ENCODE measurements at regions not wholly inside any gene's neighbourhood (a gene's known extent, or its start where the extent isn't known, plus 50 kb on each side); places are given as distances from the start of the nearest gene placed in this dataset.
"Not testable (repeated sequence)": the region's sequence is repeated elsewhere in the genome, so short reads cannot be mapped to it uniquely, and the experiment has no call there.

DNA sequence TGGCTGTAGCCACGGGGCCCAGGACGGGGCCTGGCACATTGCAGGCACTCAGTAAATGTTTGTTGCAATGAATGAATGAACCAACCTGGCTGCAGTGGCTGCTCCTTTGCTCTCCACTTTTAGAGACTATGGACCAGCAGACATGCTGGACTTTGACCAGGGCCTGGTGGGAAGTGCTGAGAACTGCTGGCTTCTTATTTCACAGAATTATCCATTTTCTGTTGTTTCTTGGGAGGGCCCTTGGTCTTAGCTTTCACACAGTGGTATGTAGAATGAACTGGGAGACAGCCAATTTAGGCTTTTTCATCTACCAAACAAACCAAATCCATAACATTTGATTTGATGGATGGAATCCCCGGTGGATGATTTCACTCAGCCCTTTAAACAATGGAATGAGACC is 78.0 kb upstream of the LHFPL2 start:
- ChIA-PET CTCF (no interaction called here), POLR2A (no interaction called here)

DNA sequence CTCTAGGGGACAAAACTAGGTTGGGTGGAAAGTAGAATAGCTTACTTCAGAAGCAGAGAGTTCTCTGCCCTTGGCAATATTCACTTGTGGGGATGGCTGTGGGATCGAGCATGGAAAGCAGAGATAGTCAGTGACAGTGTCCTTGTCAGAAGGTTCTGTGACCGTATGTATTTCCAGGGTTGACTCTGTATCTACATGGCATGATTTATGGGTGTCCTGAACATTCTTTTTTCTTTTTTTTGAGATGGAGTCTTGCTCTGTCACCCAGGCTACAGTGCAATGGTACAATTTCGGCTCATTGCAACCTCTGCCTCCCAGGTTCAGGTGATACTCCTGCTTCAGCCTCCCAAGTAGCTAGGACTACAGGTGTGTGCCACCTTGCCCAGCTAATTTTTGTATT is 77.4 kb upstream of the LHFPL2 start:
- POLR2A ChIA-PET, result no interaction called here
- CTCF ChIA-PET, result no interaction called here

DNA sequence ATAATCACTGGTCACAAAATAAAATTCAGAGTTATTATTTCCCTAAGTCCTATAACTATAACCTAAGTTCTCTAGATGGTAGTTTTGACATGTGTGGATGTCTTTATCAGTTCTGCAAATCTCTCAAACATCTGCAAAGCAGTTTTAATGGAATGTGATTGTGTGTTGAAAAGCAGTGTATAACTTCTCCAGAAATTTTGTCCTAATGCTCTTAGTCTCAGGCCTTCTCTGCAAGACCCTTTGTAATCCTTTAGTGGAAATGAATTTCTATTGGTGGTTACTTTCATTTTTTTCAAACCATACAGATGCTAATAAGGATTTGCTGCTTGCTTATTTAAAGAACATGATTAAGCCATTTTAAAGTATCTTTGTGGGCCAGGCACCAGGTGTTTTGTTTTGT is 75.5 kb upstream of the LHFPL2 start:
- CTCF ChIA-PET, result no interaction called here
- POLR2A ChIA-PET, result no interaction called here

DNA sequence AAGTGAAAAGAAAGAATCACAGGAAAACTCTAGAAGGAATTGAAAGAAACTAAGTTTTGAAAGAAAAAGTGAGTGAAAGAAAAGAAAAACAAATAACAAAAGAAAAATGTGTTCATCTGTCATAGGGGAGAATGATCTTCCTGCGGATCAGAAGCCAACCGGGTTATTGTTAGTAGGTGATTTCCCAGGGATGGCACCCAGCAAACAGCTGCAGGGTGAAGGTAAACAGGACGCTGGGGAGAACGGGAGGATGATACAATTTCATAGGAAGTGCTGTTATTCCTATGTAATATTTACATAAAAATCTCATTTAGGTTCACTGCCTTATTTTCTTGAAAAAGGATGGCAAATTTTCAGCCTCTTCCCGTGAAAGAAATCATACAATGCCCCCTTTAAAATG is 72.4 kb upstream of the LHFPL2 start:
- ChIA-PET CTCF (no interaction called here), POLR2A (no interaction called here)

DNA sequence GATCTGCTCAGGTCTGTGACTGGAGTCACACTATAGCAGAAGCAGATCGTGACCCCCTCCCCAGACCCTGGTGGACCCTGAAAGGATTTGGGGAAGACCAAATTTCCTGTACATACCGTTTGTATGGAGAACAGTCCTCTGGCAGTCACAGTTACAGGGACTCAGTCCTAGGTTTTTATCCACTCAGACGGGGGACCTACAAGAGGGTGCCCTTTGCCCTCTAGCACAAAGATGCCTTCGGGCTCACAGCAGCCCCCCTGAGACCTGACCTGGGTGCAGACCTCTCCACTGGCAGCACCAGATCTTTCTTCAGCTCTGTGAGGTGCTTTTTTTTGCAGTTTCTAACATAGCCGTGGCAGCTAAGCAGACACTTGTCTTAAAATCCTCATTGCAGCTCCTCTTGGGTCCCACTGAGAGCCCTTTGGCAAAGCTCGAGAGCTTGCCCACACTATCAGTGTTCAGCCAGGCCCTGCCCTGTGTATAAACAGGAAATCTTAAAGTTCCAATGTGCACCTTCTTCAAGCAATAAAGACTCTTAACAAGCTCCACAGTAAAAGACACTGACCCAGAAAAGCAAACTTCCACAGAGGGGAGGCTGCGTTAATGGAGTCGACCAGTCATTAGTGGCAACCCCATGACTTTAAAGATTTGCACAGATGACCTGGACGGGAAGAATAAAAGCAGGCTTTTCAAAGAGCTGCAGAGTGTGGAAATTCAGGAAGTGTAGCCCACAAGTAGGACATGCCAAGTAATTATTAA is 71.8 kb upstream of the LHFPL2 start:
- CTCF ChIA-PET, result no interaction called here
- POLR2A ChIA-PET, result no interaction called here

- ChIA-PET POLR2A (no interaction called here), CTCF (interaction anchor here (0.7 kb wide), 1 partner anchor 29 kb away, joined by 5 read pairs; no protein-coding TSS in a partner anchor)
These were observed 71.1 kb upstream of the LHFPL2 start for GRCh38 chr5:78719504-78720219.

GRCh38 chr5:78718824-78719223 is 70.3 kb upstream of the LHFPL2 start:
- CTCF ChIA-PET, result no interaction called here

GRCh38 chr5:78717674-78718584 is 69.4 kb upstream of the LHFPL2 start:
- ChIA-PET CTCF (no interaction called here), POLR2A (no interaction called here)

More at GRCh38 chr5:78718824-78719223, 70.3 kb upstream of the LHFPL2 start:
- POLR2A ChIA-PET, result no interaction called here

GRCh38 chr5:78716206-78716605 is 67.6 kb upstream of the LHFPL2 start:
- POLR2A ChIA-PET, result no interaction called here
- CTCF ChIA-PET, result no interaction called here

GRCh38 chr5:78715351-78715750 is 66.8 kb upstream of the LHFPL2 start:
- CTCF ChIA-PET, POLR2A ChIA-PET: not testable (repeated sequence)

DNA sequence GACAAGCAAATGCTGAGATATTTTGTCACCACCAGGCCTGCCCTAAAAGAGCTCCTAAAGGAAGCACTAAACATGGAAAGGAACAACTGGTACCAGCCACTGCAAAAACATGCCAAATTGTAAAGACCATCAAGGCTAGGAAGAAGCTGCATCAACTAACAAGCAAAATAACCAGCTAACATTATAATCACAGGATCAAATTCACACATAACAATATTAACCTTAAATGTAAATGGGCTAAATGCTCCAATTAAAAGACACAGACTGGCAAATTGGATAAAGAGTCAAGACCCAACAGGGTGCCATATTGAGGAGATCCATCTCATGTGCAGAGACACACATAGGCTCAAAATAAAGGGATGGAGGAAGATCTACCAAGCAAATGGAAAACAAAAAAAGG is 63.1 kb upstream of the LHFPL2 start:
- POLR2A ChIA-PET, CTCF ChIA-PET: not testable (repeated sequence)

GRCh38 chr5:78709729-78710430 is 61.3 kb upstream of the LHFPL2 start:
- CTCF ChIA-PET, POLR2A ChIA-PET: not testable (repeated sequence)

GRCh38 chr5:78706825-78707224 is 58.3 kb upstream of the LHFPL2 start:
- POLR2A ChIA-PET, result no interaction called here
- CTCF ChIA-PET, result no interaction called here

DNA sequence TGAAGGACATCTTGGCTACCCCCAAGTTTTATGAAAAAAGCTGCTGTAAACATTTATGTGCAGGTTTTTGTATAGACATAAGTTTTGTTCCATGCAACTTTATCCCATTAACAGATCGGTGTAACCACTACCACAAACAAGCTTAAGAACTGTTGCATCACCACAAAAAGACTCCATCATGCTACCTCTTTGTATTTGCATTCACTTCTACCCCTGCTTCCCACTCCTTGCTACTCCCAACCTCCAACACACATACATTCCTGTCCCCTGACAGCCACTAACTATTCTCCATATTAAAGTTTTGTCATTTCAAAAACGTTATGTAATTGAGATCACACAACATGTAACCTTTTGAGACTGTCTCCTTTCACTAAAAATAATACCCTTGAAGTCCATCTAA is 57.8 kb upstream of the LHFPL2 start:
- CTCF ChIA-PET, result no interaction called here

DNA sequence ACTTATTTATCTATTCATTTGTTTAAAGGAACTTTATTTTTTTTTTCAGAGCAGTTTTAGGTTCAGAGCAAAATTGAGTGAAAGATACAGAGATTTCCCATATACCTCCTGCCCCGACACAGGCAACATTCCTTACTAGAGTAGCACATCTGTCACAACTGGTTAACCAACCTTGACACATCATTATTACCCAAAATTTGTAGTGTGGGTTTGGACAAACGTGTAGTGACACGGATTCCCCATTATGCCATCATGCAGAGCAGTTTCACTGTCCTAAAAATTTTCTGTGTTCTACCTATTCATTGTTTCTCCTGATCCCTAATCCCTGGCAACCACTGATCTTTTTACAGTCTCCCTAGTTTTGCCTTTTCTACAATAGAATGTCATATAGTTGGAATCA is 57.3 kb upstream of the LHFPL2 start:
- POLR2A ChIA-PET, result no interaction called here

More for the DNA sequence above, 57.8 kb upstream of the LHFPL2 start:
- POLR2A ChIA-PET, result no interaction called here

GRCh38 chr5:78701795-78702410 is 53.3 kb upstream of the LHFPL2 start:
- ChIA-PET POLR2A (no interaction called here), CTCF (no interaction called here)

More for the DNA sequence above, 57.3 kb upstream of the LHFPL2 start:
- CTCF ChIA-PET, result no interaction called here

DNA sequence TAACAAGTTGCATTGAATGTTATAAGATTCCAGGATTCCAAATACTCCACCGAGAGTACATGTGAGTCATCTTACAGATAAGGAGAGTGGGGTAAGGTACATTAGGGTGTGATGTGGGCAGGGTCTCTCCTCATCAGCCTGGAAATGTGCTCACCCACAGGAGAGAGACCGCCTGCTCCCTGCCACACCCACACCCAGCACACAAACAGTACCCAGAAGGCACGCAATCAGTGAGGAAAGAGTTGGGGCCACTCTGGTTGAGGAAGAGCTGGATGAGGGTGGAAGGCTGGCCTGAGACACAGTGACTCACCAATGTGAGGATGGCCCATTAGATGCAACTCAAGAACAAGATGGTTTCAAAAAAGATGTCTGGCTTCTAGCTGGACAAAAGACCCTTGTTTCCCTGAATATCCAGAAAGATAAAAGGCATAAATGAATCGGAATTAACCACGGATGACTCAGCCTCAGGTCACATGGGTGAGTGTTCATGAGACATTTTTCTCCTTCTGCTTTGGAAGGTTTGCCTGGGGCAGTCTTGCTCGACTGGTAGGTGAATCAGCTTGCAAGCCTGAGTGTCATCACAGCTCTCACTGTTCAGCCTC is 51.1 kb upstream of the LHFPL2 start:
- POLR2A ChIA-PET, result no interaction called here
- CTCF ChIA-PET, result no interaction called here

DNA sequence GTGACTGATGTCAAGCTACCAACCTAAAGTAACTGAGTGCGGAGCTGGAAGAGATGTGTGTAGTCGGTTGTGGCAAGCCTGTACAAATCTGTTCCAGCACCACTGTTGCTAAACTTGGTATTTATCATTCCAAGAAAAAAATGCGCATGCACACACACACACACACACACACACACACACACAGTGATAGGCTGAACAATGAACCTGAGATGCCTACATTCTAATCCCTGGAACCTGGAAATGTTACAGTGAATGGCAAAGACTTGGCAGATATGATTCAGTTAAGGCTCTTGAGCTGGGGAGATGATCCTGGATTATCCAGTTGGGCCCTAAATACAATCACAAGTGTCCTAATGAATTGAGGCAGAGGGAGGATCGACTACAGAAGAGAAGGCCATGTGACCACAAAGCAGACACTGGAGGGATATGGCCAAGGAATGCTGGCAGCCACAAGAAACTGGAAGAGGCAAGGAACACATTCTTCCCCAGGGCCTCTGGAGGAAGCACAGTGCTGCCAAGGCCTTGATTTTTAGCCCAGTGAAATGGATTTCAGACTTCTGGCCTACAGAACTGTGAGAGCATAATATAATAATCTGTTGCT is 49.7 kb upstream of the LHFPL2 start:
- POLR2A ChIA-PET, result no interaction called here
- CTCF ChIA-PET, result no interaction called here

Measured in activated CD8-positive, alpha-beta memory T cell treated with anti-CD3 and anti-CD28 coated beads for 36 hours (primary cell).